Gastrocnemius medialis (tissue), 4 donors: ENCODE measurements at regions not wholly inside any gene's neighbourhood (a gene's known extent, or its start where the extent isn't known, plus 50 kb on each side); places are given as distances from the start of the nearest gene placed in this dataset.

Experiments
- ATAC-seq, 2 donors: fragments of 150-250 bp; one replicate each; pipeline ENCODE4 v1.9.1; 2016
- DNase-seq, 2 donors: peaks; one replicate each; pipeline ENCODE4 v3.0.0-alpha.2; 2019
- H3K27ac ChIP-seq, 4 donors: fragments of 200-600 bp; sonication (generic); 1 replicate in 1 of 4; 2 replicates in 3 of 4; pipeline ENCODE4 v1.5.1; 2016 to 2018; ENCODE audit warnings: mild to moderate bottlenecking in 2 of 4, moderate library complexity in 1 of 4
- H3K27me3 ChIP-seq, 3 donors: fragments of 200-600 bp; sonication (generic) in 2 of 3; 1 replicate in 1 of 3; 2 replicates in 2 of 3; pipeline versions ENCODE4 v1.5.1 to v1.6.0; 2016 to 2019; ENCODE audit warnings: mild to moderate bottlenecking in 1 of 3, moderate library complexity in 1 of 3
- H3K36me3 ChIP-seq, 2 donors: fragments of 200-600 bp; sonication (generic) in 1 of 2; one replicate each; pipeline ENCODE4 v1.5.1; 2017 to 2018
- H3K4me1 ChIP-seq, 2 donors: fragments of 200-600 bp; sonication (generic) in 1 of 2; one replicate each; pipeline ENCODE4 v1.5.1; 2016 to 2017; ENCODE audit warnings: mild to moderate bottlenecking in 2 of 2
- H3K4me3 ChIP-seq, 4 donors: fragments of 200-600 bp; sonication (generic) in 3 of 4; 1 replicate in 1 of 4; 2 replicates in 3 of 4; pipeline ENCODE4 v1.5.1; 2016 to 2019; ENCODE audit warnings: mild to moderate bottlenecking in 2 of 4
- H3K9me3 ChIP-seq, 3 donors: fragments of 200-600 bp; sonication (generic) in 2 of 3; 1 replicate in 1 of 3; 2 replicates in 2 of 3; pipeline ENCODE4 v1.5.1; 2016 to 2019
- POLR2A ChIP-seq, 2 donors: fragments of 450-650 bp; IDR thresholded peaks; one replicate each; pipeline ENCODE4 v1.6.1; 2017; ENCODE audit warnings: antibody characterized with exemption in 2 of 2, mild to moderate bottlenecking in 2 of 2, moderate library complexity in 2 of 2
- in situ Hi-C, 4 donors: fragments of 200-750 bp; cut with MboI; loops; one replicate each; pipeline versions ENCODE4 v1.15.0 to v1.8.0; 2017; ENCODE audit warnings: low sequenced_read_pairs in 4 of 4
- intact Hi-C: fragments of 100-400 bp; cut with DNase I; formaldehyde crosslinking; loops from one replicate; pipeline ENCODE4 v1.15.1; 2023; ENCODE audit warnings: low total_unique reads
- TF ChIP-seq, protein P1 (sequence below), 5 experiments: fragments of 450-650 bp in 3 of 5; fragments of 200-600 bp in 2 of 5; sonication (generic) in 2 of 5; IDR thresholded peaks in 4 of 5; conservative IDR thresholded peaks in 1 of 5; 1 replicate in 4 of 5; 2 replicates in 1 of 5; pipeline ENCODE4 v1.5.1; 2016 to 2019; ENCODE audit warnings: antibody characterized with exemption in 5 of 5, mild to moderate bottlenecking in 3 of 5, moderate library complexity in 3 of 5

DNA sequence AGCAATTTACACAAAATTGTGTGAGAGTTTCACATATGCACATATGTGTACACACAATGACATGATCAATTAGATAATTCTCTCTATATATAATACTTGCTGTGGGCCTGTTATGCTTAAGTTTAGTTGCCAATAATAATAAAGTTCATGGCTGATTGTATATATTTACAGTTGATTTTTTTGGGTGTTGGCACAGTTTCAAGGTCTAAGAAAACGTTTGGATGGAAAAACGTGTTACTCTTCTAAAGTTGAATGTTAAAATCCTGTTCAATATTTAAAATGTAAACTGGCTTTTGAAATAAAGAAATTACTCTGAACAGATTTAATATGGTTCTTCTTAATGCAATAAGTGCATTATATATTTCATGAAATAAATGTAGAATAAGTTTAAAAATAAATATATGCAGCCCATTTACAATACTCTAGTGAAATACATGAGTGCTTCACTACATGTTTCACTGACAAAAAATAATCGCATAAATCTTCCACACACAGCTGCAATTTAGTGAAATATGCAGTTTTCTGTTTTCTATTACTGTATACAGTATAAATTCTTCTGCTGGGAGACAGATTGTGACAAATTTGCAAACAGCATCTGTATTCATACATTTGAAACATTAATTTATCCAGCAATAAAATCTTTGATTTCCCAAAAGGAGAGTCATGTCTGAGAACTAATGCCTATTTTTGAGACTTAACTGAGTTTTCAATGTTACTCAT, 586.9 kb upstream of the KLHL1 start:
- TF ChIP-seq, protein P1, sequence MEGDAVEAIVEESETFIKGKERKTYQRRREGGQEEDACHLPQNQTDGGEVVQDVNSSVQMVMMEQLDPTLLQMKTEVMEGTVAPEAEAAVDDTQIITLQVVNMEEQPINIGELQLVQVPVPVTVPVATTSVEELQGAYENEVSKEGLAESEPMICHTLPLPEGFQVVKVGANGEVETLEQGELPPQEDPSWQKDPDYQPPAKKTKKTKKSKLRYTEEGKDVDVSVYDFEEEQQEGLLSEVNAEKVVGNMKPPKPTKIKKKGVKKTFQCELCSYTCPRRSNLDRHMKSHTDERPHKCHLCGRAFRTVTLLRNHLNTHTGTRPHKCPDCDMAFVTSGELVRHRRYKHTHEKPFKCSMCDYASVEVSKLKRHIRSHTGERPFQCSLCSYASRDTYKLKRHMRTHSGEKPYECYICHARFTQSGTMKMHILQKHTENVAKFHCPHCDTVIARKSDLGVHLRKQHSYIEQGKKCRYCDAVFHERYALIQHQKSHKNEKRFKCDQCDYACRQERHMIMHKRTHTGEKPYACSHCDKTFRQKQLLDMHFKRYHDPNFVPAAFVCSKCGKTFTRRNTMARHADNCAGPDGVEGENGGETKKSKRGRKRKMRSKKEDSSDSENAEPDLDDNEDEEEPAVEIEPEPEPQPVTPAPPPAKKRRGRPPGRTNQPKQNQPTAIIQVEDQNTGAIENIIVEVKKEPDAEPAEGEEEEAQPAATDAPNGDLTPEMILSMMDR (IDR thresholded peaks at IDR 0.05 in 4 of 5, conservative IDR thresholded peaks at IDR 0.05 in 1 of 5), result no peak
- TF ChIP-seq POLR2A (IDR thresholded peaks at IDR 0.05), result no peak
- H3K4me1 ChIP-seq, result no peaks in the 10 kb centered on the region
- DNase-seq, result no peak
- no peak overlapping the region for H3K27ac ChIP-seq
- no peak for ATAC-seq
- in situ Hi-C loops, result no loop called here
- no peak overlapping the region for H3K4me3 ChIP-seq
- H3K27me3 ChIP-seq, result no peaks in the 10 kb centered on the region
- no peaks in the 10 kb centered on the region for H3K36me3 ChIP-seq
- intact Hi-C loops, result no loop called here
- no peaks in the 10 kb centered on the region for H3K9me3 ChIP-seq

DNA sequence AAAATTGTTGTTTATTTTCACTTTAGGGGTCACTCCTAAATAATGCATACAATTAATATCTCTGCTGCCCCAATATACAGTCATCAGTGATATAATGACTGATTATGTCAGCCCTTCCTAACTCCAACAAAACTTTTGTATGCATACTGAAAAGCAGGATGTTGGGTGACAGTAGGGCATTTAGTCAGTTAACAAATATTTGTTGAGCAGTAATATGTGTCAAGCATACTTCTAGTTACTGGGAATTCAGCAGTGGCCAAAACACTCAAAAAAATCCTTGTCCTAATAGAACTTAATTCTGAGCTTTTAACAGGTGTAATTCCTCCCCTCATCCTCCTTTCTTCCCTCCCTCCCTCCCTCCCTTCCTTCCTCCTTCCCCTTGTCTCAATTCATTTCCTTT, 560.7 kb upstream of the KLHL1 start:
- no peak for ATAC-seq
- Histone ChIP-seq H3K9me3 (no peaks in the 10 kb centered on the region), H3K4me1 (no peaks in the 10 kb centered on the region), H3K27me3 (no peaks in the 10 kb centered on the region), H3K36me3 (no peaks in the 10 kb centered on the region), H3K4me3 (no peak overlapping the region), H3K27ac (no peak overlapping the region)
- in situ Hi-C loops, result no loop called here
- TF ChIP-seq, protein P1 (IDR thresholded peaks at IDR 0.05 in 4 of 5, conservative IDR thresholded peaks at IDR 0.05 in 1 of 5), result no peak
- no peak for DNase-seq
- intact Hi-C loops, result no loop called here

DNA sequence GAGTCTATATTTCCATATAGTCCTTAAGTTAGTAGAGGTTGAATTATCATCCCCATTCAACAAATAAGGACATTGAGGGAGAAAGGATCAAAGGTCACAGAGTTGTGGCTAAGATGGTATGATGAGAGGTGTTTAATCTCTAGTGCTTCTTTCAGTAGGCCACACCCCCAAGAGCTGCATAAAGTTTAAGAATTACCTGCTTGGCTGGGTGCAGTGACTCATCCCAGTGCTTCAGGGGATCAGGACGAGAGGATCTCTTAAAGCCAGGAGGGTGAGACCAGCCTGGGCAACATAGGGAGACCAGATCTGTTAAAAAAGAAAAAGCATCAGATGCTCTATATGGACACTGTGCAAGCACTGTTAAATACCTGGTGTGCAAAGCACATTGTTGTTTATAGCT, 560.0 kb upstream of the KLHL1 start:
- no peak for DNase-seq

DNA sequence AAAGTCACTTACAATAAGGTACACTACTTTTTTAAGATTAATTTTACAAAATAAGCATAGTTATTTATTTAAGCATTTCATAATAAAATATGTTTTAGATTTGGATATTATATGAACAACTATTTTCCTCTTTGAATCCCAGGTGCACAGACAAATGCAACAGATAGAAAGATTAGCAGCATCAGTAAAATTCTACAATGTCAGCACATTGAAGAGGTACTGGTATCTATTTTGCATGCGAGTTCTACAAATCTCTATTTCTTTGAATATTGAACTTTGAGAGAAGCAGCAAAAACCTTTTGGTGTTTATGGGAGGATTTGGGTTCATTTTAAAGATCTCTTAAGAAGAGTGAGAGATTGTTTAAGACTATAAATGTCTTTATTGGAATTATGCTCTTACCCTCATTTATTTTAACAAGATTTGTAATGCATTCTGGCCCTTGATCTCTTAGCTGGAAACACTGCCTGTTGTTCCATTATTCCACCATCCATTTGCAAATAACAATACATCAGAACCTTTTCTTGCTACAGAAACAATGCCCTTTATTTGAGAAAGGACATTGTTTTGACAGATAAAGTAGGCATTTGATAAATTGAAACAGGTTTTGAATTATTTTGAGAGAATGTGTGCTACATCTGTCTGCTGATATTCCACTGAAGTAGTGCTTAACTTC, 558.8 kb upstream of the KLHL1 start:
- H3K4me3 ChIP-seq, result no peak overlapping the region
- no peaks in the 10 kb centered on the region for H3K9me3 ChIP-seq
- TF ChIP-seq, protein P1 (IDR thresholded peaks at IDR 0.05 in 4 of 5, conservative IDR thresholded peaks at IDR 0.05 in 1 of 5), result no peak
- no peak for TF ChIP-seq POLR2A (IDR thresholded peaks at IDR 0.05)
- ATAC-seq (no peak), DNase-seq (no peak)
- no peak overlapping the region for H3K27ac ChIP-seq
- H3K36me3 ChIP-seq, result no peaks in the 10 kb centered on the region
- in situ Hi-C loops, result no loop called here
- no peaks in the 10 kb centered on the region for H3K27me3 ChIP-seq
- intact Hi-C loops, result no loop called here
- H3K4me1 ChIP-seq, result no peaks in the 10 kb centered on the region

More for the DNA sequence above, 560.0 kb upstream of the KLHL1 start:
- no peak for ATAC-seq
- intact Hi-C loops (no loop called here), in situ Hi-C loops (no loop called here)
- Histone ChIP-seq H3K36me3 (no peaks in the 10 kb centered on the region), H3K27me3 (no peaks in the 10 kb centered on the region), H3K9me3 (no peaks in the 10 kb centered on the region), H3K4me1 (no peaks in the 10 kb centered on the region), H3K4me3 (no peak overlapping the region), H3K27ac (no peak overlapping the region)
- TF ChIP-seq, protein P1 (IDR thresholded peaks at IDR 0.05 in 4 of 5, conservative IDR thresholded peaks at IDR 0.05 in 1 of 5), result no peak
- TF ChIP-seq POLR2A (IDR thresholded peaks at IDR 0.05), result no peak
